ENCODE measurements at regions not wholly inside any gene's neighbourhood (a gene's known extent, or its start where the extent isn't known, plus 50 kb on each side); places are given as distances from the start of the nearest gene placed in this dataset.

- Histone ChIP-seq H3K18ac (ENCODE audit: low read depth in 1 of 2, low read length in 2 of 2) (no peak overlapping the region), H3K79me1 (replicated peaks; ENCODE audit: low read length, poor library complexity, severe bottlenecking) (no peaks in the 10 kb centered on the region), H2BK15ac (ENCODE audit: low read depth, poor library complexity, severe bottlenecking) (no peak overlapping the region), H3K4me1 (ENCODE audit: control insufficient read depth, insufficient read depth, low read depth, low read length) (peaks cover 10% of the 10 kb centered on the region), H3K27ac (ENCODE audit: low read length, poor library complexity, severe bottlenecking) (no peak overlapping the region), H3K14ac (ENCODE audit: low read length in 2 of 2) (no peak overlapping the region), H3K23ac (ENCODE audit: low read length in 2 of 2) (no peak overlapping the region), H3K9ac (ENCODE audit: low read length) (no peak overlapping the region), H4K8ac (ENCODE audit: low read length) (no peak overlapping the region), H3K36me3 (ENCODE audit: control insufficient read depth in 1 of 2, insufficient read depth in 2 of 2, low read depth in 1 of 2, low read length in 2 of 2) (no peaks in the 10 kb centered on the region), H3K9me3 (ENCODE audit: control insufficient read depth, low read length) (peaks cover 4% of the 10 kb centered on the region), H4K91ac (ENCODE audit: low read length) (no peak overlapping the region), H2BK5ac (ENCODE audit: low read depth, low read length, poor library complexity, severe bottlenecking) (no peak overlapping the region), H3K4me3 (ENCODE audit: insufficient read depth in 1 of 2, low read depth in 1 of 2, low read length in 2 of 2) (peak overlapping the region in 1 of 2 experiments; percentile 75), H2AK5ac (ENCODE audit: low read length, severe bottlenecking) (no peak overlapping the region), H2BK12ac (ENCODE audit: low read length in 2 of 2) (no peak overlapping the region), H3K27me3 (ENCODE audit: control insufficient read depth in 1 of 2, insufficient read depth in 1 of 2, low read length in 2 of 2) (peaks cover 0 to 82% of the 10 kb centered on the region in 2 experiments), H2BK120ac (ENCODE audit: low read depth, low read length) (no peak overlapping the region), H3K4me2 (ENCODE audit: low read length, poor library complexity, severe bottlenecking) (no peak overlapping the region), H3K4ac (ENCODE audit: low read depth in 1 of 2, low read length in 2 of 2) (no peak overlapping the region), H2AFZ (ENCODE audit: low read depth, low read length) (no peak overlapping the region)
- 73% methylated on average over 9 of the region's 9 CpGs for WGBS
- no peak for DNase-seq
Measured at GRCh38 chr16:86762095-86762494, 183.7 kb downstream of the FOXL1 start.

GRCh38 chr16:86763819-86764218, 185.5 kb downstream of the FOXL1 start:
- H3K4me2 ChIP-seq (ENCODE audit: low read length, poor library complexity, severe bottlenecking) = no peak overlapping the region
- H2BK15ac ChIP-seq (ENCODE audit: low read depth, poor library complexity, severe bottlenecking) = no peak overlapping the region
- H3K4me3 ChIP-seq (ENCODE audit: insufficient read depth in 1 of 2, low read depth in 1 of 2, low read length in 2 of 2) = no peak overlapping the region
- no peak overlapping the region for H3K23ac ChIP-seq (ENCODE audit: low read length in 2 of 2)
- no peak overlapping the region for H4K91ac ChIP-seq (ENCODE audit: low read length)
- no peak overlapping the region for H3K4ac ChIP-seq (ENCODE audit: low read depth in 1 of 2, low read length in 2 of 2)
- H3K9me3 ChIP-seq (ENCODE audit: control insufficient read depth, low read length) = peaks cover 4% of the 10 kb centered on the region
- H4K8ac ChIP-seq (ENCODE audit: low read length) = no peak overlapping the region
- H3K14ac ChIP-seq (ENCODE audit: low read length in 2 of 2) = no peak overlapping the region
- H2BK12ac ChIP-seq (ENCODE audit: low read length in 2 of 2) = no peak overlapping the region
- no peaks in the 10 kb centered on the region for H3K79me1 ChIP-seq (replicated peaks; ENCODE audit: low read length, poor library complexity, severe bottlenecking)
- H3K4me1 ChIP-seq (ENCODE audit: control insufficient read depth, insufficient read depth, low read depth, low read length) = peaks cover 15% of the 10 kb centered on the region
- no peaks in the 10 kb centered on the region for H3K36me3 ChIP-seq (ENCODE audit: control insufficient read depth in 1 of 2, insufficient read depth in 2 of 2, low read depth in 1 of 2, low read length in 2 of 2)
- H3K27me3 ChIP-seq (ENCODE audit: control insufficient read depth in 1 of 2, insufficient read depth in 1 of 2, low read length in 2 of 2) = peaks cover 0 to 81% of the 10 kb centered on the region in 2 experiments
- no peak overlapping the region for H2BK5ac ChIP-seq (ENCODE audit: low read depth, low read length, poor library complexity, severe bottlenecking)
- H2AK5ac ChIP-seq (ENCODE audit: low read length, severe bottlenecking) = no peak overlapping the region
- H3K27ac ChIP-seq (ENCODE audit: low read length, poor library complexity, severe bottlenecking) = no peak overlapping the region
- H2AFZ ChIP-seq (ENCODE audit: low read depth, low read length) = no peak overlapping the region
- no peak overlapping the region for H3K18ac ChIP-seq (ENCODE audit: low read depth in 1 of 2, low read length in 2 of 2)
- no peak overlapping the region for H2BK120ac ChIP-seq (ENCODE audit: low read depth, low read length)
- DNase-seq = no peak
- WGBS = 94% methylated on average over 12 of the region's 12 CpGs
- H3K9ac ChIP-seq (ENCODE audit: low read length) = no peak overlapping the region

DNA sequence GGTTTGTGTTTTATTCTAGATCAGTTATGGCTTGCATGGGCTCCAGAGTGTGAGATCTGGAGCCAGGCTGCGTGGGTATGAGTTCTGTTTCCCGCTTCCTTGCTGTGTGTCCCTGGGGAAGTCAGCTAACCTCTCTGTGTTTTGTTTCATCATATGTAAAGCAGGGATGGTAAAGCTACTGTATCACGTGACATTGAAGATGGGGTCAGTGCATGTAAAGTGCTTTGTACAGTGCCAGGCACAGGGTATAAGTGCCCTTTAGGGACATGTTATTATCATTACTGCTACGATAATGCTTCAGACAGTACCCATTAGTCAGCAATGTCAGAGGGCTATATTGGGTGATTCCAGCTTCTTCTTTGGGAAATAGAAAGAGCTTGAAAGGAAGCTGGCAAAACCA, 186.2 kb downstream of the FOXL1 start:
- H2AK5ac ChIP-seq (ENCODE audit: low read length, severe bottlenecking) = no peak overlapping the region

GRCh38 chr16:86765389-86766026, 187.2 kb downstream of the FOXL1 start:
- Histone ChIP-seq H3K36me3 (ENCODE audit: control insufficient read depth in 1 of 2, insufficient read depth in 2 of 2, low read depth in 1 of 2, low read length in 2 of 2) (no peaks in the 10 kb centered on the region), H3K23ac (ENCODE audit: low read length in 2 of 2) (no peak overlapping the region), H4K91ac (ENCODE audit: low read length) (no peak overlapping the region), H2BK5ac (ENCODE audit: low read depth, low read length, poor library complexity, severe bottlenecking) (no peak overlapping the region), H3K14ac (ENCODE audit: low read length in 2 of 2) (no peak overlapping the region), H3K27me3 (ENCODE audit: control insufficient read depth in 1 of 2, insufficient read depth in 1 of 2, low read length in 2 of 2) (peaks cover 0 to 81% of the 10 kb centered on the region in 2 experiments), H2AK5ac (ENCODE audit: low read length, severe bottlenecking) (peak overlapping the region; percentile 56), H3K27ac (ENCODE audit: low read length, poor library complexity, severe bottlenecking) (no peak overlapping the region), H3K4me1 (ENCODE audit: control insufficient read depth, insufficient read depth, low read depth, low read length) (peaks cover 18% of the 10 kb centered on the region), H3K18ac (ENCODE audit: low read depth in 1 of 2, low read length in 2 of 2) (peak overlapping the region in 1 of 2 experiments; percentile 6), H3K9me3 (ENCODE audit: control insufficient read depth, low read length) (peaks cover 4% of the 10 kb centered on the region), H2BK15ac (ENCODE audit: low read depth, poor library complexity, severe bottlenecking) (peak overlapping the region; percentile 44), H4K8ac (ENCODE audit: low read length) (no peak overlapping the region), H3K4ac (ENCODE audit: low read depth in 1 of 2, low read length in 2 of 2) (no peak overlapping the region), H3K9ac (ENCODE audit: low read length) (no peak overlapping the region), H3K4me2 (ENCODE audit: low read length, poor library complexity, severe bottlenecking) (no peak overlapping the region), H2BK12ac (ENCODE audit: low read length in 2 of 2) (peak overlapping the region in 1 of 2 experiments; percentile 49), H2BK120ac (ENCODE audit: low read depth, low read length) (no peak overlapping the region), H3K79me1 (replicated peaks; ENCODE audit: low read length, poor library complexity, severe bottlenecking) (no peaks in the 10 kb centered on the region), H2AFZ (ENCODE audit: low read depth, low read length) (no peak overlapping the region), H3K4me3 (ENCODE audit: insufficient read depth in 1 of 2, low read depth in 1 of 2, low read length in 2 of 2) (no peak overlapping the region)
- 87% methylated on average over 6 of the region's 6 CpGs for whole genome bisulfite sequencing
- no peak for DNase-seq

More for the DNA sequence above, 186.2 kb downstream of the FOXL1 start:
- Histone ChIP-seq H2AFZ (ENCODE audit: low read depth, low read length) (no peak overlapping the region), H2BK15ac (ENCODE audit: low read depth, poor library complexity, severe bottlenecking) (no peak overlapping the region), H3K27ac (ENCODE audit: low read length, poor library complexity, severe bottlenecking) (no peak overlapping the region), H3K18ac (ENCODE audit: low read depth in 1 of 2, low read length in 2 of 2) (no peak overlapping the region), H3K23ac (ENCODE audit: low read length in 2 of 2) (no peak overlapping the region), H3K4me2 (ENCODE audit: low read length, poor library complexity, severe bottlenecking) (no peak overlapping the region), H3K4me1 (ENCODE audit: control insufficient read depth, insufficient read depth, low read depth, low read length) (peaks cover 18% of the 10 kb centered on the region), H3K36me3 (ENCODE audit: control insufficient read depth in 1 of 2, insufficient read depth in 2 of 2, low read depth in 1 of 2, low read length in 2 of 2) (no peaks in the 10 kb centered on the region), H3K14ac (ENCODE audit: low read length in 2 of 2) (no peak overlapping the region), H2BK5ac (ENCODE audit: low read depth, low read length, poor library complexity, severe bottlenecking) (no peak overlapping the region), H2BK120ac (ENCODE audit: low read depth, low read length) (no peak overlapping the region), H3K9me3 (ENCODE audit: control insufficient read depth, low read length) (peaks cover 4% of the 10 kb centered on the region), H3K27me3 (ENCODE audit: control insufficient read depth in 1 of 2, insufficient read depth in 1 of 2, low read length in 2 of 2) (peaks cover 0 to 81% of the 10 kb centered on the region in 2 experiments), H3K4ac (ENCODE audit: low read depth in 1 of 2, low read length in 2 of 2) (no peak overlapping the region), H4K8ac (ENCODE audit: low read length) (no peak overlapping the region), H2BK12ac (ENCODE audit: low read length in 2 of 2) (no peak overlapping the region), H3K4me3 (ENCODE audit: insufficient read depth in 1 of 2, low read depth in 1 of 2, low read length in 2 of 2) (no peak overlapping the region), H3K9ac (ENCODE audit: low read length) (no peak overlapping the region), H4K91ac (ENCODE audit: low read length) (no peak overlapping the region), H3K79me1 (replicated peaks; ENCODE audit: low read length, poor library complexity, severe bottlenecking) (no peaks in the 10 kb centered on the region)
- no peak for DNase-seq
- WGBS = 86% methylated on average over 4 of the region's 4 CpGs

Data from mesenchymal stem cell (in vitro differentiated cells and primary cell).